K562 (cell line): ENCODE measurements at regions not wholly inside any gene's neighbourhood (a gene's known extent, or its start where the extent isn't known, plus 50 kb on each side); places are given as distances from the start of the nearest gene placed in this dataset.

ENCODE experiments used
- CEBPB ChIP-seq: fragments of 450-650 bp; IDR thresholded peaks from 2 replicates; pipeline ENCODE4 v1.6.1; 2016; ENCODE audit warnings: missing genetic modification characterization, missing compliant biosample characterization
- EHMT2 ChIP-seq: fragments of 450-650 bp; IDR thresholded peaks from 2 replicates; pipeline ENCODE4 v1.6.1; 2018; ENCODE audit warnings: antibody characterized with exemption
- KDM5B ChIP-seq: fragments of 200-600 bp; sonication (generic); IDR thresholded peaks from 2 replicates; pipeline ENCODE4 v1.6.1; 2012; ENCODE audit warnings: low read depth, mild to moderate bottlenecking, moderate library complexity, low read length, control low read depth, inconsistent platforms; ENCODE audit not compliant: insufficient replicate concordance
- MTA3 ChIP-seq: fragments of 450-650 bp; formaldehyde crosslinking; IDR thresholded peaks from 2 replicates; pipeline ENCODE4 v1.6.1; 2017; ENCODE audit warnings: mild to moderate bottlenecking, borderline replicate concordance
- RBM34 ChIP-seq: fragments of 200-400 bp; formaldehyde crosslinking; IDR thresholded peaks from 2 replicates; pipeline ENCODE4 v1.6.1; 2018; ENCODE audit warnings: low read length, borderline replicate concordance; ENCODE audit not compliant: insufficient read depth
- SFPQ ChIP-seq: fragments of 200-400 bp; formaldehyde crosslinking; IDR thresholded peaks from 2 replicates; pipeline ENCODE4 v1.6.1; 2017; ENCODE audit warnings: mild to moderate bottlenecking, low read depth, low read length, moderate library complexity
- TAF7 ChIP-seq: fragments of 450-650 bp; IDR thresholded peaks from 2 replicates; pipeline ENCODE4 v1.6.1; 2016; ENCODE audit warnings: missing genetic modification characterization, missing compliant biosample characterization
- TARDBP ChIP-seq: fragments of 450-650 bp; IDR thresholded peaks from 2 replicates; pipeline ENCODE4 v1.6.1; 2016
- TFAM ChIP-seq: fragments of 250-450 bp; sonication (Bioruptor Pico); conservative IDR thresholded peaks from 2 replicates; pipeline ENCODE4 v1.5.0; 2021; ENCODE audit warnings: mild to moderate bottlenecking, moderate library complexity
- TF ChIP-seq, protein P1 (sequence below): sonication (generic); formaldehyde crosslinking; IDR thresholded peaks from 2 replicates; pipeline ENCODE4 v1.8.1; 2023; ENCODE audit warnings: missing genetic modification reagents, mild to moderate bottlenecking, borderline replicate concordance
- TF ChIP-seq, protein P2 (sequence below): sonication (generic); formaldehyde crosslinking; IDR thresholded peaks from 2 replicates; pipeline ENCODE4 v1.8.0; 2023; ENCODE audit warnings: mild to moderate bottlenecking, missing genetic modification reagents
- TF ChIP-seq, protein P3 (sequence below): sonication (generic); formaldehyde crosslinking; IDR thresholded peaks from 2 replicates; pipeline ENCODE4 v1.8.0; 2022; ENCODE audit warnings: missing genetic modification reagents, mild to moderate bottlenecking, borderline replicate concordance

DNA sequence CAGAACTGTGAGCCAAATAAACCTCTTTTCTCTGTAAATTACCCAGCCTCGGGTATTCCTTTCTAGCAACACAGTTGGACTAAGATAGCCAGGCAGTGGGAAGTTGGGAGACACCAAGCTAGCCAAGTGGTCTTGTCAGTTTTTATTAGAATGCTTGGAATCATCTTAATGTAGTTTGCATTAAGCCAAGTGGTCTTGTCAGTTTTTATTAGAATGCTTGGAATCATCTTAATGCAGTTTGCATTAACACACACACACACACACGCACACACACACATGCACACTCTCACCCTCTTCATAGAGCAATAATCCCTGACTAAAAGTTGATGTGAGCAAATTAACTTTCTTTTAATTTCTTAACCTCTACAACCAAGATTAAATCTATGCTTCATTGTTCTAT lies 151.5 kb downstream of the VAPA start (continued):
- TF ChIP-seq, protein P1, sequence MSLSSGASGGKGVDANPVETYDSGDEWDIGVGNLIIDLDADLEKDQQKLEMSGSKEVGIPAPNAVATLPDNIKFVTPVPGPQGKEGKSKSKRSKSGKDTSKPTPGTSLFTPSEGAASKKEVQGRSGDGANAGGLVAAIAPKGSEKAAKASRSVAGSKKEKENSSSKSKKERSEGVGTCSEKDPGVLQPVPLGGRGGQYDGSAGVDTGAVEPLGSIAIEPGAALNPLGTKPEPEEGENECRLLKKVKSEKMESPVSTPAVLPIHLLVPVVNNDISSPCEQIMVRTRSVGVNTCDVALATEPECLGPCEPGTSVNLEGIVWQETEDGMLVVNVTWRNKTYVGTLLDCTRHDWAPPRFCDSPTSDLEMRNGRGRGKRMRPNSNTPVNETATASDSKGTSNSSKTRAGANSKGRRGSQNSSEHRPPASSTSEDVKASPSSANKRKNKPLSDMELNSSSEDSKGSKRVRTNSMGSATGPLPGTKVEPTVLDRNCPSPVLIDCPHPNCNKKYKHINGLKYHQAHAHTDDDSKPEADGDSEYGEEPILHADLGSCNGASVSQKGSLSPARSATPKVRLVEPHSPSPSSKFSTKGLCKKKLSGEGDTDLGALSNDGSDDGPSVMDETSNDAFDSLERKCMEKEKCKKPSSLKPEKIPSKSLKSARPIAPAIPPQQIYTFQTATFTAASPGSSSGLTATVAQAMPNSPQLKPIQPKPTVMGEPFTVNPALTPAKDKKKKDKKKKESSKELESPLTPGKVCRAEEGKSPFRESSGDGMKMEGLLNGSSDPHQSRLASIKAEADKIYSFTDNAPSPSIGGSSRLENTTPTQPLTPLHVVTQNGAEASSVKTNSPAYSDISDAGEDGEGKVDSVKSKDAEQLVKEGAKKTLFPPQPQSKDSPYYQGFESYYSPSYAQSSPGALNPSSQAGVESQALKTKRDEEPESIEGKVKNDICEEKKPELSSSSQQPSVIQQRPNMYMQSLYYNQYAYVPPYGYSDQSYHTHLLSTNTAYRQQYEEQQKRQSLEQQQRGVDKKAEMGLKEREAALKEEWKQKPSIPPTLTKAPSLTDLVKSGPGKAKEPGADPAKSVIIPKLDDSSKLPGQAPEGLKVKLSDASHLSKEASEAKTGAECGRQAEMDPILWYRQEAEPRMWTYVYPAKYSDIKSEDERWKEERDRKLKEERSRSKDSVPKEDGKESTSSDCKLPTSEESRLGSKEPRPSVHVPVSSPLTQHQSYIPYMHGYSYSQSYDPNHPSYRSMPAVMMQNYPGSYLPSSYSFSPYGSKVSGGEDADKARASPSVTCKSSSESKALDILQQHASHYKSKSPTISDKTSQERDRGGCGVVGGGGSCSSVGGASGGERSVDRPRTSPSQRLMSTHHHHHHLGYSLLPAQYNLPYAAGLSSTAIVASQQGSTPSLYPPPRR (CRISPR knock-in tag): no peak
- no peak for TF ChIP-seq TAF7 (tag)
- no peak for TF ChIP-seq CEBPB (tag)
- TF ChIP-seq SFPQ: no peak
- TF ChIP-seq, protein P2, sequence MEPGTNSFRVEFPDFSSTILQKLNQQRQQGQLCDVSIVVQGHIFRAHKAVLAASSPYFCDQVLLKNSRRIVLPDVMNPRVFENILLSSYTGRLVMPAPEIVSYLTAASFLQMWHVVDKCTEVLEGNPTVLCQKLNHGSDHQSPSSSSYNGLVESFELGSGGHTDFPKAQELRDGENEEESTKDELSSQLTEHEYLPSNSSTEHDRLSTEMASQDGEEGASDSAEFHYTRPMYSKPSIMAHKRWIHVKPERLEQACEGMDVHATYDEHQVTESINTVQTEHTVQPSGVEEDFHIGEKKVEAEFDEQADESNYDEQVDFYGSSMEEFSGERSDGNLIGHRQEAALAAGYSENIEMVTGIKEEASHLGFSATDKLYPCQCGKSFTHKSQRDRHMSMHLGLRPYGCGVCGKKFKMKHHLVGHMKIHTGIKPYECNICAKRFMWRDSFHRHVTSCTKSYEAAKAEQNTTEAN (CRISPR knock-in tag): no peak
- TF ChIP-seq, protein P3, sequence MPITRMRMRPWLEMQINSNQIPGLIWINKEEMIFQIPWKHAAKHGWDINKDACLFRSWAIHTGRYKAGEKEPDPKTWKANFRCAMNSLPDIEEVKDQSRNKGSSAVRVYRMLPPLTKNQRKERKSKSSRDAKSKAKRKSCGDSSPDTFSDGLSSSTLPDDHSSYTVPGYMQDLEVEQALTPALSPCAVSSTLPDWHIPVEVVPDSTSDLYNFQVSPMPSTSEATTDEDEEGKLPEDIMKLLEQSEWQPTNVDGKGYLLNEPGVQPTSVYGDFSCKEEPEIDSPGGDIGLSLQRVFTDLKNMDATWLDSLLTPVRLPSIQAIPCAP (CRISPR knock-in tag): no peak
- TF ChIP-seq TARDBP: no peak
- no peak for TF ChIP-seq KDM5B
- TF ChIP-seq RBM34: no peak
- no peak for TF ChIP-seq TFAM (CRISPR knock-in tag)
- no peak for TF ChIP-seq EHMT2
- no peak for TF ChIP-seq MTA3
